ENCODE measurements at regions not wholly inside any gene's neighbourhood (a gene's known extent, or its start where the extent isn't known, plus 50 kb on each side); places are given as distances from the start of the nearest gene placed in this dataset.

- TF ChIP-seq CTCF (conservative IDR thresholded peaks at IDR 0.05; ENCODE audit: low read depth in 2 of 2) (no peak), NANOG (IDR thresholded peaks at IDR 0.05; ENCODE audit: borderline replicate concordance) (no peak), EZH2phosphoT487 (IDR thresholded peaks at IDR 0.05; ENCODE audit: unreplicated experiment) (no peak)
These were observed 171.5 kb downstream of the NUP210 start (continued) for GRCh38 chr3:13248640-13249039.

DNA sequence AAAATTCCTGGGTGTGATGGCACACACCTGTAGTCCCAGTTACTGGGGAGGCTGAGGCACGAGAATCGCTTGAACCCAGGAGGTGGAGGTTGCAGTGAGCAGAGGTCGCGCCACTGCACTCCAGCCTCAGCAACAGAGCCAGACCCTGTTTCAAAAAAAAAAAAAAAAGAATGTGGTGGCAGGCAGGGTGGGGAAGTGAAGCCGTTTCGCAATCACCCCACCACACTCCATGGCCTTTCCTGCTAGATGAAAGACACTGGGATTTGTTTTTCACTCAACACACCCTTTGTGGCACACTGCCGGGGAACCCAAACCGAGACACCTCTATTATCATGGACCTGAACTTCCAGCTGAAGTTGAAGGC, 172.4 kb upstream of the IQSEC1 start:
- H3K4me1 Mint-ChIP-seq: peaks cover 12% of the 10 kb centered on the region; the same call in 2 of the 3 replicates
- Histone ChIP-seq H2AFZ (no peak overlapping the region), H3F3A (replicated peaks; ENCODE audit: low read depth) (no peaks in the 10 kb centered on the region), H3K4me3 (no peak overlapping the region), H3K9me2 (ENCODE audit: insufficient read depth) (no peaks in the 10 kb centered on the region), H3K27me3 (ENCODE audit: insufficient read depth) (no peaks in the 10 kb centered on the region), H3K79me2 (replicated peaks; ENCODE audit: insufficient read depth) (no peaks in the 10 kb centered on the region), H3K36me3 (ENCODE audit: insufficient read depth) (no peaks in the 10 kb centered on the region), H3K4me1 (ENCODE audit: insufficient read depth) (peaks cover 4% of the 10 kb centered on the region; the same call in 1 of the 2 replicates), H3K4me2 (no peak overlapping the region), H3K27ac (ENCODE audit: low read depth) (no peak overlapping the region), H4K20me1 (replicated peaks; ENCODE audit: insufficient read depth) (no peaks in the 10 kb centered on the region; the same call in 1 of the 2 replicates)
- no peak for ATAC-seq
- H3K9me3 Mint-ChIP-seq: no peaks in the 10 kb centered on the region
- DNase-seq (ENCODE audit: low spot score): no peak
- no peaks in the 10 kb centered on the region for H3K36me3 Mint-ChIP-seq (ENCODE audit: low read depth)
- no peak overlapping the region for H3K4me3 Mint-ChIP-seq
- no peak overlapping the region for H3K27ac Mint-ChIP-seq
- H3K27me3 Mint-ChIP-seq (ENCODE audit: insufficient read depth, low read depth, poor library complexity): peaks cover 13% of the 10 kb centered on the region
- no peak for TF ChIP-seq CREB1 (CRISPR knock-in tag; IDR thresholded peaks at IDR 0.05; ENCODE audit: low read depth)
- TF ChIP-seq NANOG (IDR thresholded peaks at IDR 0.05; ENCODE audit: borderline replicate concordance): no peak
- TF ChIP-seq, protein P1, sequence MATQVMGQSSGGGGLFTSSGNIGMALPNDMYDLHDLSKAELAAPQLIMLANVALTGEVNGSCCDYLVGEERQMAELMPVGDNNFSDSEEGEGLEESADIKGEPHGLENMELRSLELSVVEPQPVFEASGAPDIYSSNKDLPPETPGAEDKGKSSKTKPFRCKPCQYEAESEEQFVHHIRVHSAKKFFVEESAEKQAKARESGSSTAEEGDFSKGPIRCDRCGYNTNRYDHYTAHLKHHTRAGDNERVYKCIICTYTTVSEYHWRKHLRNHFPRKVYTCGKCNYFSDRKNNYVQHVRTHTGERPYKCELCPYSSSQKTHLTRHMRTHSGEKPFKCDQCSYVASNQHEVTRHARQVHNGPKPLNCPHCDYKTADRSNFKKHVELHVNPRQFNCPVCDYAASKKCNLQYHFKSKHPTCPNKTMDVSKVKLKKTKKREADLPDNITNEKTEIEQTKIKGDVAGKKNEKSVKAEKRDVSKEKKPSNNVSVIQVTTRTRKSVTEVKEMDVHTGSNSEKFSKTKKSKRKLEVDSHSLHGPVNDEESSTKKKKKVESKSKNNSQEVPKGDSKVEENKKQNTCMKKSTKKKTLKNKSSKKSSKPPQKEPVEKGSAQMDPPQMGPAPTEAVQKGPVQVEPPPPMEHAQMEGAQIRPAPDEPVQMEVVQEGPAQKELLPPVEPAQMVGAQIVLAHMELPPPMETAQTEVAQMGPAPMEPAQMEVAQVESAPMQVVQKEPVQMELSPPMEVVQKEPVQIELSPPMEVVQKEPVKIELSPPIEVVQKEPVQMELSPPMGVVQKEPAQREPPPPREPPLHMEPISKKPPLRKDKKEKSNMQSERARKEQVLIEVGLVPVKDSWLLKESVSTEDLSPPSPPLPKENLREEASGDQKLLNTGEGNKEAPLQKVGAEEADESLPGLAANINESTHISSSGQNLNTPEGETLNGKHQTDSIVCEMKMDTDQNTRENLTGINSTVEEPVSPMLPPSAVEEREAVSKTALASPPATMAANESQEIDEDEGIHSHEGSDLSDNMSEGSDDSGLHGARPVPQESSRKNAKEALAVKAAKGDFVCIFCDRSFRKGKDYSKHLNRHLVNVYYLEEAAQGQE (IDR thresholded peaks at IDR 0.05; ENCODE audit: unreplicated experiment): no peak
- TF ChIP-seq CTCF (conservative IDR thresholded peaks at IDR 0.05; ENCODE audit: low read depth in 2 of 2): no peak
